GM12878 (cell line): ENCODE measurements at regions not wholly inside any gene's neighbourhood (a gene's known extent, or its start where the extent isn't known, plus 50 kb on each side); places are given as distances from the start of the nearest gene placed in this dataset.

Source experiments
- CHD2 ChIP-seq: IDR thresholded peaks from 2 replicates; pipeline ENCODE4 v1.6.1; 2011; ENCODE audit warnings: low read depth, low read length, improper control_type of control experiment, borderline replicate concordance
- MAX ChIP-seq: IDR thresholded peaks from 2 replicates; pipeline ENCODE4 v1.6.1; 2012; ENCODE audit warnings: low read depth, low read length, improper control_type of control experiment
- MYC ChIP-seq: IDR thresholded peaks from 2 replicates; pipeline ENCODE4 v1.6.1; 2011; ENCODE audit warnings: mild to moderate bottlenecking, low read length, moderate library complexity, inconsistent platforms; ENCODE audit not compliant: insufficient read depth, insufficient replicate concordance, insufficient read length, severe bottlenecking
- POLR2AphosphoS5 ChIP-seq: IDR thresholded peaks from 2 replicates; pipeline ENCODE4 v1.6.1; 2011; ENCODE audit warnings: mild to moderate bottlenecking, low read length, inconsistent platforms
- RELA ChIP-seq: fragments of 450-650 bp; IDR thresholded peaks from 2 replicates; pipeline ENCODE4 v1.8.0; 2014; ENCODE audit warnings: borderline replicate concordance; ENCODE audit not compliant: partially characterized antibody
- ZBTB11 ChIP-seq: fragments of 450-650 bp; formaldehyde crosslinking; IDR thresholded peaks from 2 replicates; pipeline ENCODE4 v1.5.0; 2022; ENCODE audit warnings: mild to moderate bottlenecking, missing genetic modification characterization
- TF ChIP-seq, protein P1 (sequence below), 3 experiments: IDR thresholded peaks in 2 of 3; conservative IDR thresholded peaks in 1 of 3; 2 replicates each; pipeline ENCODE4 v1.5.1; 2011; ENCODE audit warnings: low read depth in 3 of 3, low read length in 3 of 3, mild to moderate bottlenecking in 3 of 3, control low read depth in 2 of 3, moderate library complexity in 2 of 3, inconsistent platforms in 1 of 3, mixed read lengths in 1 of 3; ENCODE audit not compliant: control insufficient read depth in 2 of 3, insufficient read depth in 1 of 3; ENCODE audit errors: extremely low read depth in 1 of 3

DNA sequence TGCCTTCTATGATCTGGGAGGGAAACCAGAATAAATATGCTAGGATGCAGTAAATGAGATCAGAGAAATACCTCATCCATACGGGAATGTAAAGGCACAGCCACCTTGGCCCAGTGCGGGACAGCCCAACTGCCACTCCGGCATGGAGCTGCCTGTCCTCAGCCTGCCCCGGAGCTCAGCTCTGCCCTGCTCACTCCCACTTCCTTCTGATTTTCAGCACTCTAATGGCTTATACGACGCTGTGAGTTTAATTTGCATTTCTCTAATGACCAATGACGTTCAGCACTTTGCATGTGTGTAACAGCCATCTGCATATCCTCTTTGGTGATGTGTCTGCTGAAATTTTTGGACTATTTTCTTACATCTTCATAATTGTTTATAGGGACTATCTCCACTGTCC, 172.5 kb upstream of the RAB6C start:
- TF ChIP-seq, protein P1, sequence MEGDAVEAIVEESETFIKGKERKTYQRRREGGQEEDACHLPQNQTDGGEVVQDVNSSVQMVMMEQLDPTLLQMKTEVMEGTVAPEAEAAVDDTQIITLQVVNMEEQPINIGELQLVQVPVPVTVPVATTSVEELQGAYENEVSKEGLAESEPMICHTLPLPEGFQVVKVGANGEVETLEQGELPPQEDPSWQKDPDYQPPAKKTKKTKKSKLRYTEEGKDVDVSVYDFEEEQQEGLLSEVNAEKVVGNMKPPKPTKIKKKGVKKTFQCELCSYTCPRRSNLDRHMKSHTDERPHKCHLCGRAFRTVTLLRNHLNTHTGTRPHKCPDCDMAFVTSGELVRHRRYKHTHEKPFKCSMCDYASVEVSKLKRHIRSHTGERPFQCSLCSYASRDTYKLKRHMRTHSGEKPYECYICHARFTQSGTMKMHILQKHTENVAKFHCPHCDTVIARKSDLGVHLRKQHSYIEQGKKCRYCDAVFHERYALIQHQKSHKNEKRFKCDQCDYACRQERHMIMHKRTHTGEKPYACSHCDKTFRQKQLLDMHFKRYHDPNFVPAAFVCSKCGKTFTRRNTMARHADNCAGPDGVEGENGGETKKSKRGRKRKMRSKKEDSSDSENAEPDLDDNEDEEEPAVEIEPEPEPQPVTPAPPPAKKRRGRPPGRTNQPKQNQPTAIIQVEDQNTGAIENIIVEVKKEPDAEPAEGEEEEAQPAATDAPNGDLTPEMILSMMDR (IDR thresholded peaks at IDR 0.05 in 2 of 3, conservative IDR thresholded peaks at IDR 0.05 in 1 of 3; ENCODE audit: control insufficient read depth in 2 of 3, extremely low read depth in 1 of 3, insufficient read depth in 1 of 3, low read depth in 3 of 3, low read length in 3 of 3), result no peak
- TF ChIP-seq MAX (no peak), MYC (no peak), ZBTB11 (CRISPR knock-in tag) (no peak), CHD2 (no peak), RELA (no peak), POLR2AphosphoS5 (no peak)
